ENCODE measurements at regions not wholly inside any gene's neighbourhood (a gene's known extent, or its start where the extent isn't known, plus 50 kb on each side); places are given as distances from the start of the nearest gene placed in this dataset.

GRCh38 chr6:164412566-164412965 lies 896.8 kb downstream of the C6orf118 start:
- DNase-seq (no peak), ATAC-seq (ENCODE audit: poor library complexity) (no peak)
- Histone ChIP-seq H3K4me3 (ENCODE audit: low read length) (no peak overlapping the region), H3K27ac (ENCODE audit: low read depth in 1 of 2, low read length in 2 of 2) (no peak overlapping the region), H3K36me3 (ENCODE audit: insufficient read depth, low read length) (no peaks in the 10 kb centered on the region), H3K9me3 (ENCODE audit: control insufficient read depth in 1 of 2, insufficient read depth in 1 of 2, low read length in 2 of 2) (peaks cover 0 to 8% of the 10 kb centered on the region in 2 experiments), H3K27me3 (ENCODE audit: control insufficient read depth in 1 of 2, insufficient read depth in 2 of 2, low read length in 2 of 2) (no peaks in the 10 kb centered on the region), H3K4me1 (ENCODE audit: insufficient read depth, low read length) (no peaks in the 10 kb centered on the region)
- CTCF ChIA-PET = no interaction called here
- no peak for TF ChIP-seq CTCF (IDR thresholded peaks at IDR 0.05)
- no peak overlapping the region for H3K4me3 Mint-ChIP-seq
- no peaks in the 10 kb centered on the region for H3K4me1 Mint-ChIP-seq (ENCODE audit: low read depth)
- H3K27me3 Mint-ChIP-seq = peaks cover 5% of the 10 kb centered on the region
- intact Hi-C loops (cut with DNase I, micrococcal nuclease) = no loop called here
- H3K27ac Mint-ChIP-seq = no peak overlapping the region
- no peaks in the 10 kb centered on the region for H3K9me3 Mint-ChIP-seq
- POLR2A ChIA-PET = no interaction called here
- H3K36me3 Mint-ChIP-seq (ENCODE audit: low read depth) = no peaks in the 10 kb centered on the region

- no peak for DNase-seq
- no peak overlapping the region for H3K27ac Mint-ChIP-seq
- no peaks in the 10 kb centered on the region for H3K9me3 Mint-ChIP-seq
- H3K27ac ChIP-seq (ENCODE audit: low read depth in 1 of 2, low read length in 2 of 2) = no peak overlapping the region
- CTCF ChIA-PET = no interaction called here
- H3K27me3 ChIP-seq (ENCODE audit: control insufficient read depth in 1 of 2, insufficient read depth in 2 of 2, low read length in 2 of 2) = no peaks in the 10 kb centered on the region
- no peaks in the 10 kb centered on the region for H3K4me1 ChIP-seq (ENCODE audit: insufficient read depth, low read length)
- no peak for ATAC-seq (ENCODE audit: poor library complexity)
- no peak overlapping the region for H3K4me3 Mint-ChIP-seq
- H3K9me3 ChIP-seq (ENCODE audit: control insufficient read depth in 1 of 2, insufficient read depth in 1 of 2, low read length in 2 of 2) = peaks cover 0 to 8% of the 10 kb centered on the region in 2 experiments
- no peaks in the 10 kb centered on the region for H3K4me1 Mint-ChIP-seq (ENCODE audit: low read depth)
- H3K27me3 Mint-ChIP-seq = peaks cover 5% of the 10 kb centered on the region
- intact Hi-C loops (cut with DNase I, micrococcal nuclease) = no loop called here
- no peaks in the 10 kb centered on the region for H3K36me3 Mint-ChIP-seq (ENCODE audit: low read depth)
- TF ChIP-seq CTCF (IDR thresholded peaks at IDR 0.05) = no peak
- POLR2A ChIA-PET = no interaction called here
- no peak overlapping the region for H3K4me3 ChIP-seq (ENCODE audit: low read length)
- H3K36me3 ChIP-seq (ENCODE audit: insufficient read depth, low read length) = no peaks in the 10 kb centered on the region
Measured at GRCh38 chr6:164410017-164410416, 899.4 kb downstream of the C6orf118 start.

- ChIA-PET CTCF (no interaction called here), POLR2A (no interaction called here)
- DNase-seq = no peak
- Mint-ChIP-seq H3K36me3 (ENCODE audit: low read depth) (no peaks in the 10 kb centered on the region), H3K27me3 (peaks cover 5% of the 10 kb centered on the region), H3K4me1 (ENCODE audit: low read depth) (no peaks in the 10 kb centered on the region), H3K4me3 (no peak overlapping the region), H3K27ac (no peak overlapping the region), H3K9me3 (no peaks in the 10 kb centered on the region)
- Histone ChIP-seq H3K4me3 (ENCODE audit: low read length) (no peak overlapping the region), H3K36me3 (ENCODE audit: insufficient read depth, low read length) (no peaks in the 10 kb centered on the region), H3K9me3 (ENCODE audit: control insufficient read depth in 1 of 2, insufficient read depth in 1 of 2, low read length in 2 of 2) (peaks cover 0 to 8% of the 10 kb centered on the region in 2 experiments), H3K4me1 (ENCODE audit: insufficient read depth, low read length) (no peaks in the 10 kb centered on the region), H3K27me3 (ENCODE audit: control insufficient read depth in 1 of 2, insufficient read depth in 2 of 2, low read length in 2 of 2) (no peaks in the 10 kb centered on the region), H3K27ac (ENCODE audit: low read depth in 1 of 2, low read length in 2 of 2) (no peak overlapping the region)
- ATAC-seq (ENCODE audit: poor library complexity) = no peak
- TF ChIP-seq CTCF (IDR thresholded peaks at IDR 0.05) = no peak
- intact Hi-C loops (cut with DNase I, micrococcal nuclease) = no loop called here
Measured at GRCh38 chr6:164409309-164410009, 899.9 kb downstream of the C6orf118 start.

Measured in CD4-positive, alpha-beta T cell (primary cell).